ENCODE measurements at regions not wholly inside any gene's neighbourhood (a gene's known extent, or its start where the extent isn't known, plus 50 kb on each side); places are given as distances from the start of the nearest gene placed in this dataset.

DNA sequence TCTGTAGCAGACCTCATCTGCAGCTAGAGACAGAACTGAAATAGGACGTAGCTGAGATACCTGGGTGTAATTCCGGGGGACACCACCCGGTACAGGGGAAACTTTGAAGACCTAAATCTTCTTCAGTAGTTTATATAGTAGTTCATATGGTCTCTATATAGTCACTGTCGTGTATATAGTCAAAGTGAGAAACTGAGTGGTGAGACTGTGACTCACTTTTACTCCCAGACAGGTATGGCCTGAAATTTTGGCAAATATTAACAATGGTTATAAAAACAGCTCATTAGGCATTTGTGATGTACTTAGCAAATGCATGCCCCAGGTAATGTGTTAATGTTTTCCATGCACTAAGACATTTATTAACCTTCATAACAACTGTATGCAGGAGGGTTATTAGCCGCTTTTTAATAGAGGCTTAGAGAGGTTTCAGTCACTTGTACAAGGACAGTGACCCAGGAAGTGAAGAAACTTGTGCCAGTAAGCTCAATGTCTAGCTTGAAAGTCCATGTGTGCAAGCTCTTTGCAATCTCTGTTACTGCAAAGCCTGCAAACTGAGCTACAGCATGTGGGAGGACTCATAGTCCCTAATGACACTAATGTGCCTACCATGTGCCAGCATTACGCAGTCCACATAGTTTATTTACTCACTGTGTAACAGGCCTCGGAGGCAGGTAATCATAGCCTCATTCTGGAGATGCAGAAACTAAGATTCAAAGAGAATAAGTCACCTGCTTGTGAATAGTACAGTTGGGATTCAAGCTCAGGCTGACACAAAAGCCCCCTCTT is 165.4 kb upstream of the CHD6 start (continued):
- TF ChIP-seq IRF2 (CRISPR knock-in tag; IDR thresholded peaks at IDR 0.05; ENCODE audit: borderline replicate concordance, low read depth) (no peak), ZNF219 (CRISPR knock-in tag; IDR thresholded peaks at IDR 0.05; ENCODE audit: borderline replicate concordance) (no peak), FOXJ3 (CRISPR knock-in tag; IDR thresholded peaks at IDR 0.05; ENCODE audit: borderline replicate concordance) (no peak)
- TF ChIP-seq, protein P1, sequence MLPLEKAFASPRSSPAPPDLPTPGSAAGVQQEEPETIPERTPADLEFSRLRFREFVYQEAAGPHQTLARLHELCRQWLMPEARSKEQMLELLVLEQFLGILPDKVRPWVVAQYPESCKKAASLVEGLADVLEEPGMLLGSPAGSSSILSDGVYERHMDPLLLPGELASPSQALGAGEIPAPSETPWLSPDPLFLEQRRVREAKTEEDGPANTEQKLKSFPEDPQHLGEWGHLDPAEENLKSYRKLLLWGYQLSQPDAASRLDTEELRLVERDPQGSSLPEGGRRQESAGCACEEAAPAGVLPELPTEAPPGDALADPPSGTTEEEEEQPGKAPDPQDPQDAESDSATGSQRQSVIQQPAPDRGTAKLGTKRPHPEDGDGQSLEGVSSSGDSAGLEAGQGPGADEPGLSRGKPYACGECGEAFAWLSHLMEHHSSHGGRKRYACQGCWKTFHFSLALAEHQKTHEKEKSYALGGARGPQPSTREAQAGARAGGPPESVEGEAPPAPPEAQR (CRISPR knock-in tag; IDR thresholded peaks at IDR 0.05): no peak
- TF ChIP-seq, protein P2, sequence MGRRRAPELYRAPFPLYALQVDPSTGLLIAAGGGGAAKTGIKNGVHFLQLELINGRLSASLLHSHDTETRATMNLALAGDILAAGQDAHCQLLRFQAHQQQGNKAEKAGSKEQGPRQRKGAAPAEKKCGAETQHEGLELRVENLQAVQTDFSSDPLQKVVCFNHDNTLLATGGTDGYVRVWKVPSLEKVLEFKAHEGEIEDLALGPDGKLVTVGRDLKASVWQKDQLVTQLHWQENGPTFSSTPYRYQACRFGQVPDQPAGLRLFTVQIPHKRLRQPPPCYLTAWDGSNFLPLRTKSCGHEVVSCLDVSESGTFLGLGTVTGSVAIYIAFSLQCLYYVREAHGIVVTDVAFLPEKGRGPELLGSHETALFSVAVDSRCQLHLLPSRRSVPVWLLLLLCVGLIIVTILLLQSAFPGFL (CRISPR knock-in tag; IDR thresholded peaks at IDR 0.05; ENCODE audit: borderline replicate concordance): no peak

DNA sequence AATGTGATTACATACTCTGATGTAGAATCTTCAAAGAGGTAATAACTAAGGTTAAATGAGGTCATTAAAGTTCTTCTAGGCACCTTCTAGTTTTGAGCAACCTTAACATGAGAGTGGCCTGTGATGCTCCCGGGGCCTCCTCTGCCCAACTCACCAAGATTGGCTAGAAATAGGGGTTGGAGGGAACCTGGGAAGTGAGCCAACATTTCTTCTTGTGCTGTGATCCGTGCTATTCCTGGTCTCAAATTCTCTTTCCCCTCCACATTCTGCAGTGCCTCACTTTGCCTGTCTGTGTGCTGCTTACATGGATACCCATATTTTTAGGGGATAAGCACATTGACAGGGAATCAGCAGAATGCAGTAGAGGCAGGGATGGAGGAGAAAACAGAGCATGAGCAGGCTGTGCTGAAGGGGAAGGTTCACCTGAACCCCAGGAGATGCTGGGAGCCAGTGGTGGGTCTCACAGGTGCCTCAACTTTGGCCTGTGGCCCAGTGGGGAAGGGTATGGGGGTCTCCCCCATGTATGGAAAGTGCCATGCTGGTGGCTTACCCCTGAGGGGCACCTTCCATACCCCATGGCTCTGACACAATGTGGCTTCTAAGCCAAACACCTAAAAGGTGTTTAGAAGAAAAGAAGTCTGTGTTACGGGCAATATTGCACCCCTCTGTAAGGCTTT is 164.7 kb upstream of the CHD6 start:
- Mint-ChIP-seq H3K4me3 (no peak overlapping the region), H3K9me3 (peaks cover 6% of the 10 kb centered on the region; the same call in 1 of the 2 replicates), H3K27me3 (ENCODE audit: low read depth) (peaks cover 3% of the 10 kb centered on the region; the same call in 1 of the 2 replicates), H3K4me1 (peaks cover under 1% of the 10 kb centered on the region), H3K36me3 (no peaks in the 10 kb centered on the region), H3K27ac (no peak overlapping the region)
- no peak for DNase-seq (ENCODE audit: low spot score)
- ChIA-PET CTCF (interaction anchor here (1.0 kb wide), 1 partner anchor 16 kb away, joined by 3 read pairs; no protein-coding TSS in a partner anchor), POLR2A (no interaction called here)
- no peak for ATAC-seq
- TF ChIP-seq, protein P3, sequence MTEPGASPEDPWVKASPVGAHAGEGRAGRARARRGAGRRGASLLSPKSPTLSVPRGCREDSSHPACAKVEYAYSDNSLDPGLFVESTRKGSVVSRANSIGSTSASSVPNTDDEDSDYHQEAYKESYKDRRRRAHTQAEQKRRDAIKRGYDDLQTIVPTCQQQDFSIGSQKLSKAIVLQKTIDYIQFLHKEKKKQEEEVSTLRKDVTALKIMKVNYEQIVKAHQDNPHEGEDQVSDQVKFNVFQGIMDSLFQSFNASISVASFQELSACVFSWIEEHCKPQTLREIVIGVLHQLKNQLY (CRISPR knock-in tag; IDR thresholded peaks at IDR 0.05): no peak
- TF ChIP-seq ATF1 (CRISPR knock-in tag; IDR thresholded peaks at IDR 0.05): no peak
- TF ChIP-seq, protein P4, sequence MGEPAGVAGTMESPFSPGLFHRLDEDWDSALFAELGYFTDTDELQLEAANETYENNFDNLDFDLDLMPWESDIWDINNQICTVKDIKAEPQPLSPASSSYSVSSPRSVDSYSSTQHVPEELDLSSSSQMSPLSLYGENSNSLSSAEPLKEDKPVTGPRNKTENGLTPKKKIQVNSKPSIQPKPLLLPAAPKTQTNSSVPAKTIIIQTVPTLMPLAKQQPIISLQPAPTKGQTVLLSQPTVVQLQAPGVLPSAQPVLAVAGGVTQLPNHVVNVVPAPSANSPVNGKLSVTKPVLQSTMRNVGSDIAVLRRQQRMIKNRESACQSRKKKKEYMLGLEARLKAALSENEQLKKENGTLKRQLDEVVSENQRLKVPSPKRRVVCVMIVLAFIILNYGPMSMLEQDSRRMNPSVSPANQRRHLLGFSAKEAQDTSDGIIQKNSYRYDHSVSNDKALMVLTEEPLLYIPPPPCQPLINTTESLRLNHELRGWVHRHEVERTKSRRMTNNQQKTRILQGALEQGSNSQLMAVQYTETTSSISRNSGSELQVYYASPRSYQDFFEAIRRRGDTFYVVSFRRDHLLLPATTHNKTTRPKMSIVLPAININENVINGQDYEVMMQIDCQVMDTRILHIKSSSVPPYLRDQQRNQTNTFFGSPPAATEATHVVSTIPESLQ (CRISPR knock-in tag; IDR thresholded peaks at IDR 0.05): no peak
- TF ChIP-seq NFATC4 (CRISPR knock-in tag; IDR thresholded peaks at IDR 0.05): no peak
- no peak for TF ChIP-seq CREM (CRISPR knock-in tag; IDR thresholded peaks at IDR 0.05)
- TF ChIP-seq, protein P5, sequence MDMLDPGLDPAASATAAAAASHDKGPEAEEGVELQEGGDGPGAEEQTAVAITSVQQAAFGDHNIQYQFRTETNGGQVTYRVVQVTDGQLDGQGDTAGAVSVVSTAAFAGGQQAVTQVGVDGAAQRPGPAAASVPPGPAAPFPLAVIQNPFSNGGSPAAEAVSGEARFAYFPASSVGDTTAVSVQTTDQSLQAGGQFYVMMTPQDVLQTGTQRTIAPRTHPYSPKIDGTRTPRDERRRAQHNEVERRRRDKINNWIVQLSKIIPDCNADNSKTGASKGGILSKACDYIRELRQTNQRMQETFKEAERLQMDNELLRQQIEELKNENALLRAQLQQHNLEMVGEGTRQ (CRISPR knock-in tag; IDR thresholded peaks at IDR 0.05): no peak
- no peak for TF ChIP-seq GRHL2 (CRISPR knock-in tag; IDR thresholded peaks at IDR 0.05; ENCODE audit: insufficient replicate concordance, severe bottlenecking)
- TF ChIP-seq, protein P6, sequence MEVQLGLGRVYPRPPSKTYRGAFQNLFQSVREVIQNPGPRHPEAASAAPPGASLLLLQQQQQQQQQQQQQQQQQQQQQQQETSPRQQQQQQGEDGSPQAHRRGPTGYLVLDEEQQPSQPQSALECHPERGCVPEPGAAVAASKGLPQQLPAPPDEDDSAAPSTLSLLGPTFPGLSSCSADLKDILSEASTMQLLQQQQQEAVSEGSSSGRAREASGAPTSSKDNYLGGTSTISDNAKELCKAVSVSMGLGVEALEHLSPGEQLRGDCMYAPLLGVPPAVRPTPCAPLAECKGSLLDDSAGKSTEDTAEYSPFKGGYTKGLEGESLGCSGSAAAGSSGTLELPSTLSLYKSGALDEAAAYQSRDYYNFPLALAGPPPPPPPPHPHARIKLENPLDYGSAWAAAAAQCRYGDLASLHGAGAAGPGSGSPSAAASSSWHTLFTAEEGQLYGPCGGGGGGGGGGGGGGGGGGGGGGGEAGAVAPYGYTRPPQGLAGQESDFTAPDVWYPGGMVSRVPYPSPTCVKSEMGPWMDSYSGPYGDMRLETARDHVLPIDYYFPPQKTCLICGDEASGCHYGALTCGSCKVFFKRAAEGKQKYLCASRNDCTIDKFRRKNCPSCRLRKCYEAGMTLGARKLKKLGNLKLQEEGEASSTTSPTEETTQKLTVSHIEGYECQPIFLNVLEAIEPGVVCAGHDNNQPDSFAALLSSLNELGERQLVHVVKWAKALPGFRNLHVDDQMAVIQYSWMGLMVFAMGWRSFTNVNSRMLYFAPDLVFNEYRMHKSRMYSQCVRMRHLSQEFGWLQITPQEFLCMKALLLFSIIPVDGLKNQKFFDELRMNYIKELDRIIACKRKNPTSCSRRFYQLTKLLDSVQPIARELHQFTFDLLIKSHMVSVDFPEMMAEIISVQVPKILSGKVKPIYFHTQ (CRISPR knock-in tag; IDR thresholded peaks at IDR 0.05): no peak
- TF ChIP-seq, protein P7, sequence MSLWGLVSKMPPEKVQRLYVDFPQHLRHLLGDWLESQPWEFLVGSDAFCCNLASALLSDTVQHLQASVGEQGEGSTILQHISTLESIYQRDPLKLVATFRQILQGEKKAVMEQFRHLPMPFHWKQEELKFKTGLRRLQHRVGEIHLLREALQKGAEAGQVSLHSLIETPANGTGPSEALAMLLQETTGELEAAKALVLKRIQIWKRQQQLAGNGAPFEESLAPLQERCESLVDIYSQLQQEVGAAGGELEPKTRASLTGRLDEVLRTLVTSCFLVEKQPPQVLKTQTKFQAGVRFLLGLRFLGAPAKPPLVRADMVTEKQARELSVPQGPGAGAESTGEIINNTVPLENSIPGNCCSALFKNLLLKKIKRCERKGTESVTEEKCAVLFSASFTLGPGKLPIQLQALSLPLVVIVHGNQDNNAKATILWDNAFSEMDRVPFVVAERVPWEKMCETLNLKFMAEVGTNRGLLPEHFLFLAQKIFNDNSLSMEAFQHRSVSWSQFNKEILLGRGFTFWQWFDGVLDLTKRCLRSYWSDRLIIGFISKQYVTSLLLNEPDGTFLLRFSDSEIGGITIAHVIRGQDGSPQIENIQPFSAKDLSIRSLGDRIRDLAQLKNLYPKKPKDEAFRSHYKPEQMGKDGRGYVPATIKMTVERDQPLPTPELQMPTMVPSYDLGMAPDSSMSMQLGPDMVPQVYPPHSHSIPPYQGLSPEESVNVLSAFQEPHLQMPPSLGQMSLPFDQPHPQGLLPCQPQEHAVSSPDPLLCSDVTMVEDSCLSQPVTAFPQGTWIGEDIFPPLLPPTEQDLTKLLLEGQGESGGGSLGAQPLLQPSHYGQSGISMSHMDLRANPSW (CRISPR knock-in tag; conservative IDR thresholded peaks at IDR 0.05; ENCODE audit: low read depth): no peak
- no peak for TF ChIP-seq ZNF423 (CRISPR knock-in tag; IDR thresholded peaks at IDR 0.05)
- no peak for TF ChIP-seq KAT7 (CRISPR knock-in tag; IDR thresholded peaks at IDR 0.05; ENCODE audit: borderline replicate concordance)
- no peak for TF ChIP-seq NFE2L1 (CRISPR knock-in tag; IDR thresholded peaks at IDR 0.05)
